ENCODE measurements at regions not wholly inside any gene's neighbourhood (a gene's known extent, or its start where the extent isn't known, plus 50 kb on each side); places are given as distances from the start of the nearest gene placed in this dataset.

DNA sequence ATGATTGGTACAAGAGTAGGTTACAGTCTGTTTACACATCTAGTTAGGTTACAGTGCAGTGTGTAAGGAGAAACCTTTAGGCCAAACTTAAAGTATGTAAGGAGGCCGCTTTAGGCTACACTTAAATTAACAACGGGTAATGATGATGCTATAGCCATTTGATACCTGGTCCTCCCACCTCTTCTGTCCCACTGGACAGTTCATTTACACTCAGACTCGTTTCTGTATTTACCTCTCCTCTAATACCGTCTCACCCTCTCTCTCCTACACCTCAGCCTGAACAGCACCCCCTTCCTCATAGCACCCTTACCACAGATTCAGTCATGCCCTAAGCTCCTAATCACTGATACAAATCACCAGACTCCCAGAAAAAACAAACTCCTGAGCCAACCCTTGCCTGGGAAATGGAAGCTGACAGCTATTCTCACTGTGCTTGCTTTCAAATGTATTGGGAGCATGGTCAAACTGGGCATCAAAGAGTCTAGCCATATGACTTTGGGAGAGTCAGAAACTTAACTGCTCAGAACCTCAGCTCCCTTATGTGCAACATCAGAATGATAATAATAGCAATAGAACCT is 241.3 kb upstream of the SETMAR start:
- H3K27ac ChIP-seq = no peak overlapping the region
- TF ChIP-seq, protein P1, sequence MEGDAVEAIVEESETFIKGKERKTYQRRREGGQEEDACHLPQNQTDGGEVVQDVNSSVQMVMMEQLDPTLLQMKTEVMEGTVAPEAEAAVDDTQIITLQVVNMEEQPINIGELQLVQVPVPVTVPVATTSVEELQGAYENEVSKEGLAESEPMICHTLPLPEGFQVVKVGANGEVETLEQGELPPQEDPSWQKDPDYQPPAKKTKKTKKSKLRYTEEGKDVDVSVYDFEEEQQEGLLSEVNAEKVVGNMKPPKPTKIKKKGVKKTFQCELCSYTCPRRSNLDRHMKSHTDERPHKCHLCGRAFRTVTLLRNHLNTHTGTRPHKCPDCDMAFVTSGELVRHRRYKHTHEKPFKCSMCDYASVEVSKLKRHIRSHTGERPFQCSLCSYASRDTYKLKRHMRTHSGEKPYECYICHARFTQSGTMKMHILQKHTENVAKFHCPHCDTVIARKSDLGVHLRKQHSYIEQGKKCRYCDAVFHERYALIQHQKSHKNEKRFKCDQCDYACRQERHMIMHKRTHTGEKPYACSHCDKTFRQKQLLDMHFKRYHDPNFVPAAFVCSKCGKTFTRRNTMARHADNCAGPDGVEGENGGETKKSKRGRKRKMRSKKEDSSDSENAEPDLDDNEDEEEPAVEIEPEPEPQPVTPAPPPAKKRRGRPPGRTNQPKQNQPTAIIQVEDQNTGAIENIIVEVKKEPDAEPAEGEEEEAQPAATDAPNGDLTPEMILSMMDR (conservative IDR thresholded peaks at IDR 0.05) = no peak

DNA sequence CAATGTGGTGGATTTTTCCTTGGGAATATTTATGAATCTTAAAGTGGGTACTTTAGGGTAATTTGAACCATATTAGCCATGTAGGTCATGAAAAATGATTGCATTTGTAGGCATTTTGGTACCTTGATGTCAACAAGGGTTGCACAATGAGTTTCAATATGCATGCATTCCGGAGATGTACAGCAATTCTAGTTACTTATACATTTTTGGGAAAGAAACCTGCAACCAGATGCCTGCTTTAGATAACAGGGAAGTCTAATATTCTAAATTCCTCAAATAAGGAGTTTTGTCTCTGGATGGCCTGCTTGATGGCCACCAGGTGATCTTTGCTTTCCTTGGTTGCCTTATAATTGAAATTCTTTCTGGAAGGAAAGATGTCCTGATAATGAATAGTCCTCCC is 240.5 kb upstream of the SETMAR start:
- TF ChIP-seq, protein P1 (conservative IDR thresholded peaks at IDR 0.05) = no peak

DNA sequence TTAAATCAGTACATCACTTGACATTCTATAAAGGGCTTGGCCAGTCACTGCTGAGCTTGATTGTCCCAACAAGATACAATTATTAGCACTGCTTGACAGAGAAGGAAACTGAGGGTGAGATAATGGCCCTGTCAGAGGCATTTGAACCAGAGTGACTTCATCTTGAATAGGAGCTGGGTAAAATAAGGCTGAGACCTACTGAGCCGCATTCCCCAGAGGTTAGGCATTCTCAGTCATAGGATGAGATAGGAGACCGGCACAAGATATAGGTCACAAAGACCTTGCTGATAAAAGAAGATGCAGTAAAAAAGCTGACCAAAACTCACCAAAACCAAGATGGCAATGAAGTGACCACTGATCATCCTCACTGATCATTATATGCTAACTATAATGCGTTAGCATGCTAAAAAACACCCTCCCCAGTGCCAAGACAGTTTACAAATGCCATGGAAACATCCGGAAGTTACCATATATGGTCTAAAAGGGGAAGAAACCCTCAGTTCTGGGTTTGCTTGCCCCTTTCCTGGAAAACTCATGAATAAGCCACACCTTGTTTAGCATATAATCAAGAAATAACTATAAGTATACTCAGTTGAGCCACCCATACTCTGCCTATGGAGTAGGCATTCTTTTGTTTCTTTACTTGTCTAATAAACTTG is 239.1 kb upstream of the SETMAR start:
- TF ChIP-seq, protein P1 (conservative IDR thresholded peaks at IDR 0.05) = no peak
- H3K27ac ChIP-seq = no peak overlapping the region

More for the DNA sequence above, 240.5 kb upstream of the SETMAR start:
- no peak overlapping the region for H3K27ac ChIP-seq

DNA sequence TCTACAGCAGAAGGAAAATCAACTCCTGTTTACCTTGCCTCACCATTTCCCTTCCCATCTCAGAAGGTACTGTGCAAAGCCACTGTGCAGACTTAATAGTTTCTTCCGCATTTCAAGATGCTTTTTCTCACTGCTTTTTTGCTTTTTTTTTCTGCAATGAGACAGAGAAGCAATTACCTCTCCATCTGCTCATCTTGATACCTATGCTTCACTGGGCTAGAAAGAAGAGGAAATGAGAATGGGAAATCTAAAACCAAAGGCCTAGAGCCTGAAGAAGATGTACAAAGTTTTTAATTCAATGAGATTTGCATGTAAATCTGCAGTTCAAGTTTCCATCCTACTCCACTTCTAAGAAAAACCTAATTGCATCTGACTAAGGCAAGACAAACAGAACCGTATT is 238.1 kb upstream of the SETMAR start:
- H3K27ac ChIP-seq = no peak overlapping the region
- TF ChIP-seq, protein P1 (conservative IDR thresholded peaks at IDR 0.05) = no peak

DNA sequence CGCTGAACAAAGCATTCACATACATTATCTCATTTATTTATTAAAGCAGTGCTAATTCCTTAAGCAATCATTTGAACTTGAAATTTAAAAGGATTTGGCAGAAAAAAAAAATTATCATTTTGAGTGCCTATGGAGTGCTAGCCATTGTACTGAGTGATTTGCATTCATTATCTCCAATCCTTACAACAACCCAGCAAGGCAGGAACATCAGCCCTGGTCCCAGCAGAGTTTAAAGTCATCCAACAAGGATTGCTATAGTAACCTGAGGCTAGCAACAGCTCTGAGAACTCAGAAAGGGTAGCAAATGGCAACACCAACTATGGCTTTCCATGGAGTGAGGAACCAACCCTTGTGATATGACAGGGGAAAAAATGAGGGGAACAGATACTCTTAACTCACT is 237.6 kb upstream of the SETMAR start:
- TF ChIP-seq, protein P1 (conservative IDR thresholded peaks at IDR 0.05) = no peak
- no peak overlapping the region for H3K27ac ChIP-seq

DNA sequence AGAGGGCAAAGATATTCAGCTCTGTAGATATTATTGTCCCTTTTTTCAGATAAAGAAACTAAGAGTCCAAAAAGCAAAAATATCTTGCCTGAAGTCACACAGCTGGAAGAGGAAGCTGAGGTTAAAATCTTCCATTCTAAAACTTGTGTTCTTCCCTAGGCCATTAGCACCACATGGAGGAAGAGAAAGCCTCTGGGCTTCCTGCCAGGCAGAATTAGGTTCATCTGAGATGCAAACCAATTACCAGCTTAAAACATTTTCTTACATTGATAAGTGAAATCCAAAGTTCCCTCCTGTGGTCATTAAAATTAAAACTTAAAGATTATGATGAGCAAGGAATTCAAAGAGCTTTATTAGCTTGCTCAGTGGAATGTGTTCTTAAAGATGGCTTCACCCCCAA is 235.3 kb upstream of the SETMAR start:
- TF ChIP-seq, protein P1 (conservative IDR thresholded peaks at IDR 0.05) = no peak
- H3K27ac ChIP-seq = no peak overlapping the region

DNA sequence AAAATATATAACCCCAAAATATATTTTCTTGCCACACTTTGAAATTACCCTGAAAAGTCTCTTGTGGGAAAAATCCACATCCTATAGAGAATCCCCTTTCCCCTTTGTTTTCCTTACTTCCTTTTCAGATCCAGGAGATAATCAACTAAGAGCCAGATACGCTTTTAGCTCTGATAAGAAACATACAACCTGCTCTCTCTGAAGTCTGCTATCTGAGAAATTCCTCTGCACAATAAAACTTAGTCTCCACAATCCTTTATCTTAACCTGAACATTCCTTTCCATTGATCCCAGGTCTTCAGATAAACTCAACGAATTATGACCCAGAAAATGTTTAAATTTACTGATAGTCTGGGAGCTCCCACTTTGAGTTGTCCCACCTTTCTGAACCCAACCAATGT is 233.4 kb upstream of the SETMAR start:
- H3K27ac ChIP-seq = no peak overlapping the region
- TF ChIP-seq, protein P1 (conservative IDR thresholded peaks at IDR 0.05) = no peak
